ENCODE measurements at regions not wholly inside any gene's neighbourhood (a gene's known extent, or its start where the extent isn't known, plus 50 kb on each side); places are given as distances from the start of the nearest gene placed in this dataset.
"Not testable (repeated sequence)": the region's sequence is repeated elsewhere in the genome, so short reads cannot be mapped to it uniquely, and the experiment has no call there.

DNA sequence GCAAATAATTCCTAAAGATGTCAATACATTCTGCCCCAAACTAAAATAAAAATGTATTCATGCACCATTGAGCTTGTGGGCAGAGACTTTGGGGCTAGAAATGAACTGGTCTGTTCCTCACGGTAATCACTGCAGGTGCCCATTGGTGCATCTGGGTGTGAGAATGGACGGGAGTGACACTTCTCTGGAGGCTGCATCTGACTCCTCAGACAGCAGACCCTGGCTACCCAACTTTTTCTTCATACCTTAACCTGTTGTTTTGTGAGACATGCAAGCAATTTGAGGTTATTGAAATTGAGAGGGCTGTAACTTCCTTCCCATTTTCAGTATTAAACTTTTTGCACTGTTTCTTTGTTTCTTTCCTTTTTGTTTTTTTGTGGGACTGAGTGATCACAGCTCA is 333.4 kb downstream of the ICE1 start:
- Mint-ChIP-seq H3K27ac (no peak overlapping the region), H3K36me3 (no peaks in the 10 kb centered on the region), H3K9me3 (peaks cover 0 to 5% of the 10 kb centered on the region in 2 donors)
- DNase-seq (ENCODE audit: low spot score in 2 of 2) (no peak), ATAC-seq (no peak)

DNA sequence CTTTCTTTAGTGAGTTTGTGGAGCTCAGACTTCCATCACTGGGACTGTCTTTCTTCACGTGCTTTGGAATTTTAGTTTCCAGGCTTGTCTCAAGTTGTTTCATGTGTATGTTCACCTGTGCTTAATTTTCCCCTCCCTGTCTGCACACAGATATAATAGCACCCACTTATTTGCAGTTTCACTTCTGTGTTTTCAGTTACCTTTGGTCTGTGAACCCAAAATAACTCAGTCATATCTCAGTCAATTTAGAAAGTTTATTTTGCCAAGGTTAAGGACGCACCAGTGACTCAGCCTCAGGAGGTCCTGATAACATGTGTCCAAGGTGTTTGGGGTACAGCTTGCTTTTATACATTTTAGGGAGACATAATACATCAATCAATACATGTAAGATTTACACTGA is 330.4 kb downstream of the ICE1 start:
- no peak for ATAC-seq
- H3K9me3 Mint-ChIP-seq, result peaks cover 0 to 5% of the 10 kb centered on the region in 2 donors
- no peak overlapping the region for H3K27ac Mint-ChIP-seq
- H3K36me3 Mint-ChIP-seq, result no peaks in the 10 kb centered on the region
- DNase-seq (ENCODE audit: low spot score in 2 of 2), result no peak

DNA sequence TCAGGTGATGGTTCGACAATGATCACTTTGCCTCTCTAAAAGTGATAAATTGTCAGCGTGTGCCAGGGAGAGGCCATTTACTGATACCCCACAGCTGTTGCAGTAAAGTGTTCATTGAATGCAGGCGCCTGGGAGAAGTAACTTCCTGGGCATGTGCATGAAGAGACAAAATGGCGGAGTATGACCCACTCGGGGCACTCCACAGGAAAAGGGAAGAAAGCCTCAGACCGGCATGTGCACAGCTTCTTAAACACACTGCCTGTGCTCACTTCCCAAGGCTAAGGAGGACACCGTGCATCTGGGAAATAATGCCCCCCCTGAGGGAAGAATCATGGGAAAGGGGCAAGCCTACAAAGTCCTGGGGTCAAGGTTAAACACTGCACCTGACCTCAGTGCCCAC is 329.5 kb downstream of the ICE1 start:
- DNase-seq (ENCODE audit: low spot score in 2 of 2), result no peak
- Mint-ChIP-seq H3K36me3 (no peaks in the 10 kb centered on the region), H3K9me3 (peaks cover 0 to 5% of the 10 kb centered on the region in 2 donors), H3K27ac (no peak overlapping the region)
- no peak for ATAC-seq

DNA sequence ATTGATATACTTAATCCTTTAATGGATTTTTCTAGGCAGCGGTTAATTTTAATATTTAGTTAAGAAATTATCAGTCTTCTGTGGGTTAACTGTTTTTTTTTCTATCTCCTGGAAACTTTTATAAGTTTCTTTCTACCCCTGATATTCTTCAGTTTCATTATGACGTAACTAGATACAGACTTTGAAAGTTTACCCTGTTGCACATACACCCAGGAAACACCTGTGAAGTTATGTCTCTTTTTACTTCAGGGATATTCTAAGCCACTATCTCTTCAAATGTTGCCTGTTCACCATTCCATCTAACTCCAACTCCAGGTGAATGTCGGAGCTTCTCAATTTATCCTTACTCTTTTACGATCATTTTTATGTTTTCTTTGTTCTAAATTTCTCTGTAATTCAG is 329.0 kb downstream of the ICE1 start:
- Mint-ChIP-seq H3K36me3 (no peaks in the 10 kb centered on the region), H3K27ac (no peak overlapping the region), H3K9me3 (peaks cover 0 to 5% of the 10 kb centered on the region in 2 donors)
- ATAC-seq, result no peak
- DNase-seq (ENCODE audit: low spot score in 2 of 2), result no peak

DNA sequence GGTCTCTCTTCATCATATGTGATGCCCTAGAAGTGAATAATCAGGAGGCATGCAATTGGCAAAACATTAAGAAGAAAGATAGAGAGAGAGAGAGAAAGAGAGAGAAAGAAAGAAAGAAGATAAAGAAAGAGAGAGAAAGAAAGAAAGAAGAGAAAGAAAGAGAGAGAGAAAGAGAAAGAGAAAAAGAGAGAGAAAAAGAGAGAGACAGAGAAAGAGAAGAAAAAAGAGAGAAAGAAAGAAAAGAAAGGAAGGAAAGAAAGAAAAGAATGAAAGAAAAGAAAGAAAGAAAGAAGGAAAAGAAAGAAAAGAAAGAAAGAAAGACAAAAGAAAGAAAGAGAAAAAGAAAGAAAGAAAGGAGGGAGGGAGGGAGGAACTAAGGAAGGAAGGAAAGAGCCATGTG is 318.9 kb downstream of the ICE1 start:
- H3K27ac Mint-ChIP-seq, result no peak overlapping the region
- H3K9me3 Mint-ChIP-seq, result peaks cover 13 to 23% of the 10 kb centered on the region in 2 donors
- no peak for DNase-seq (ENCODE audit: low spot score in 2 of 2)
- peaks cover 0 to 6% of the 10 kb centered on the region in 2 donors for H3K36me3 Mint-ChIP-seq
- no peak for ATAC-seq

DNA sequence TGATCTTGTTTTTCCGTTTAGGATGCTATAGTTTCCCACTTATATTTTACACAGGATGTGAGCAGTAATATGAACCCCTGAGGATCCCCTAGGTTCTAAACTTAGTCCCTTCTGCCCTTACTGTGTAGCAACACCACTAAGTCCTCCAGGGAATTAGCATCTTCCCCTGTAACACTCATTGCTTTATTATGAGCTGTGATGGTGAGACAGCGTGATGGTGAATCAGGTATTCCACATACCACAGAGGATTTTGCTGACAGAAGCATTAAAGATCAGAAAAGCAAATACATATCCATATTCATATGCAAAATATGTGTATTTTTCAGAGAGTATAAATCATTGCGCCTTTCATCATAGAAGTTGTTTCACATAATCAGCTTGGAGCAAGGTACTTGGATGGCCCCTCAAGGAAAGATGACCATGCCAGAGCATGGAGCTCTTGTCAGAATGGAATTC is 317.0 kb downstream of the ICE1 start:
- no peak for DNase-seq (ENCODE audit: low spot score in 2 of 2)
- Mint-ChIP-seq H3K36me3 (peaks cover 0 to 18% of the 10 kb centered on the region in 2 donors), H3K27ac (no peak overlapping the region), H3K9me3 (peaks cover 14 to 17% of the 10 kb centered on the region in 2 donors)
- no peak for ATAC-seq

DNA sequence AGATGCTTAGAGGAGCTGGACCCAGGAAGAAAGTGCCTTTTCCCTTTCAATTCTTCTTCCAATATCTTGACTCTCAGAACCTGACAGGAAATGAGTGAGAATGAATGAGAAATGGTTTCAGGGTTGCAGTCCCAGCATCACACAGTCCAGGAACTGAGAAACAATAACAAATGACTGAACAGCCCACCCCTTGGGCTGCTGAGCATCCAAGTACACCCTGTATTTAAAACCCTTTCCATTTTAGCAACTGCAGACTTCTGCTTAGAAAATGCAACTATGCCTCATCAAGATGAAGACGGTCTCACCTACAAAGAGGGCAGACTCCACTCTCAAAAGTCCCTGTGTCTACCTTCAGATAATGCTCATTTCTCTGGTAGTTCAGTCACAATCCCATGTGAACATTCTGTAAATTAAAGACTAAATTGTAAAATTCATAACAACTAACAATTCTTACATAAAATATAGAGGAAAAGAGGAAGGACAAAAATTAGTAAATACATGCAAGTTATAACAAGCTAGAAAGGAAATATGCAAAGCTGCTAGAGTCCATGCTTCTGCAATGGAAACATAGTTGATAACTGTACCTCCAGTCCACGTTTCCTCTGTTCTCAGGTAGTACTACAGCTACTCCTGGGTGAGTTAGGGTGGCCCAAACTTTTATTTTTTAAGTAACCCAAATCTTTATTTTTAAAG is 316.5 kb downstream of the ICE1 start:
- H3K27ac Mint-ChIP-seq, result no peak overlapping the region
- DNase-seq (ENCODE audit: low spot score in 2 of 2) (no peak), ATAC-seq (no peak)
- H3K9me3 Mint-ChIP-seq, result peaks cover 11 to 17% of the 10 kb centered on the region in 2 donors
- H3K36me3 Mint-ChIP-seq, result peaks cover 0 to 16% of the 10 kb centered on the region in 2 donors

DNA sequence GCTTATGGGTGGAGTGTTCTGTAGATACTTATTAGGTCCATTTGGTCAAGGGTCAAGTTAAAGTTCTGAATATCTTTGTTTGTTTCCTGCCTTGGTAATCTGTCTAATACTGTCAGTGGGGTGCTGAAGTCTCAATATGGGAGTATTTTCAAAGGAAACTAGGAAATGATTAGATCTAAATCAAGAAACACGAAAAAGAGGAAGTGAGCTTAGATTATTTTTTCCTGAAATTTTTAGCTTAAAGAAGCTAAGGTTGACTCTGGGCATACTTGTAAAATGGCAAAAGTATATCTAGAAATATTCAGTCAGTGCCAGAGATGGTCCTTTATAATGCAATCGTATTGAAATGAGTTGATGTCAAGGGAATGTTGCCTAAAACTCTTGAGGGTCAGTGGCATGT is 313.5 kb downstream of the ICE1 start:
- Mint-ChIP-seq H3K36me3 (peaks cover 0 to 11% of the 10 kb centered on the region in 2 donors), H3K9me3 (peaks cover 7 to 11% of the 10 kb centered on the region in 2 donors)

DNA sequence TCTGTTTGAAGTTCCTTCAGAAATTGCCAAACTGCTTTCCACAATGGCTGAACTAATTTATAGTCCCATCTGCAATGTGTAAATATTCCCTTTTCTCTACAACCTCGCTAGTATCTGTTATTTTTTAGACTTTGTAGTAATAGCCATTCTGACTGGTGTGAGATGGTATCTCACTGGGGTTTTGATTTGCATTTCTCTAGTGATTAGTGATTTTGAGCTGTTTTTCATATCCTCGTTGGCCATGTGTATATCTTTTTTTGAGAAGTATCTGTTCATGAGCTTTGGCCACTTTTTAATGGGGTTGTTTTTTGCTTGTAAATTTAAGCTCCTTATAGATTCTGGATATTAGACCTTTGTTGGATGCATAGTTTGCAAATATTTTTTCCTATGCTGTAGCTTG is 310.6 kb downstream of the ICE1 start:
- peaks cover 0 to 11% of the 10 kb centered on the region in 2 donors for H3K36me3 Mint-ChIP-seq
- peaks cover 7 to 11% of the 10 kb centered on the region in 2 donors for H3K9me3 Mint-ChIP-seq
- H3K27ac Mint-ChIP-seq; DNase-seq (ENCODE audit: low spot score in 2 of 2); ATAC-seq: not testable (repeated sequence)

More for the DNA sequence above, 313.5 kb downstream of the ICE1 start:
- no peak overlapping the region for H3K27ac Mint-ChIP-seq
- no peak for ATAC-seq
- no peak for DNase-seq (ENCODE audit: low spot score in 2 of 2)

DNA sequence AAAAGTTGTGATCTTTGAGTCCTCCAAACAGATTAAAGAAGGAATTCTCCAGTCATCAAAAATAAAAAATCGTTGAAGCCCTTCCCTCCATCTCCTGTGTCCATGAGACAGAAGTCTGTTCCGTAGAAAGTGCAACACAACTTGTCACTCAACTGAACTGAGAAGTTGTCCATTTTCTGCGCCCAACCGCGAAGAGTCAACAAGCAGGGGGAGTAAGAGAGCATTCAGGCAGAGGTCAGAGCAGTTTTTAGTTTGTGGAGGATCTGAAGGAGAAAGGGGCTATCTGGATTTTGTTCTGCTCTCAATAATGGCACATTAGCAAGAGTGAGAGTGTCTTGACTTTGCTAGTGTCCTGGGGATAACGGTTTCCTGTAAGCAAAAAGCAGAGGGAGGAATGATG is 303.9 kb downstream of the ICE1 start:
- H3K27ac Mint-ChIP-seq, result peak overlapping the region in 1 of 2 donors; percentile 16
- no peak for DNase-seq (ENCODE audit: low spot score in 2 of 2)
- ATAC-seq, result no peak
- no peaks in the 10 kb centered on the region for H3K36me3 Mint-ChIP-seq
- H3K9me3 Mint-ChIP-seq, result peaks cover 0 to 4% of the 10 kb centered on the region in 2 donors

DNA sequence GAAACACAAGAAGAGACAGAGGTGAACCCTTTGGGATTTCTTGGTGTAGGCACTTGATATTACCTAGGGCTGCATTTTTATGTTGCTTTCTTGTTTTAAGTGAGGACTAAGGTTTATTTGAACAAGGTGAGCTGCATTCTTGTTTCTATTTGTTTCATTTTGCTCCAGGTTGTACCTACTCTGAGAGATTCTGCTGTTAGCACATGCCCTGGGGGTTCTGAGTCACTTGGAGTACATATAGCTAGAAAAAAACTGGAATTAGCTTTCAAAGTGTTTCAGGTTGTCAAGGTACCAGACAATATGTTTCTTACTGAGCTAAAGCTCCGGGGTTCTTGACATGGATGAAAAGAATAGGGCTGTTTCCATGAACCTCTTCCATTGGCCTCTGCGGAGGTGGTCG is 299.4 kb downstream of the ICE1 start:
- DNase-seq (ENCODE audit: low spot score in 2 of 2), result no peak
- H3K9me3 Mint-ChIP-seq, result peaks cover 0 to 4% of the 10 kb centered on the region in 2 donors
- no peak overlapping the region for H3K27ac Mint-ChIP-seq
- no peaks in the 10 kb centered on the region for H3K36me3 Mint-ChIP-seq
- no peak for ATAC-seq

DNA sequence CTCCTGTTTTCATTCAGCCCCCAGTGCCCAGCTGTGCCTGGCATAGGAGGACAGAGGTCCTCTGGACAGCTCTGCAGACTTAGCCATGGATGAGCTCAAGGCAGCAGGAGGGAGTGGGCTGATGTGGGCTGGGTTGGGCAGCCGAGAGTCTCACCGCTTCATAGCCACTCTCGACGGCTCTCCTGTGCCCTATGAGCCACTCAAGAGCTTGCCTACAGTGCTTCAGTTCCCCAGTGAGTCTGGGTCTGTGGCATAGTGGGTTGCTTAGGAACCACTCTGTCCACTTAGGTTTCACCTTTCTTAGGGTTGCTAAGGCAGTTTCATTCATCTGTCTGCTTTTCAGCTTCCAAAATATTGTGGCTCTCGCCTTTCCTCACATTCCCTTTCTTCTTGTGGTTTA is 296.8 kb downstream of the ICE1 start:
- DNase-seq (ENCODE audit: low spot score in 2 of 2) (no peak), ATAC-seq (no peak)
- Mint-ChIP-seq H3K36me3 (no peaks in the 10 kb centered on the region), H3K27ac (no peak overlapping the region), H3K9me3 (peaks cover 0 to 13% of the 10 kb centered on the region in 2 donors)

DNA sequence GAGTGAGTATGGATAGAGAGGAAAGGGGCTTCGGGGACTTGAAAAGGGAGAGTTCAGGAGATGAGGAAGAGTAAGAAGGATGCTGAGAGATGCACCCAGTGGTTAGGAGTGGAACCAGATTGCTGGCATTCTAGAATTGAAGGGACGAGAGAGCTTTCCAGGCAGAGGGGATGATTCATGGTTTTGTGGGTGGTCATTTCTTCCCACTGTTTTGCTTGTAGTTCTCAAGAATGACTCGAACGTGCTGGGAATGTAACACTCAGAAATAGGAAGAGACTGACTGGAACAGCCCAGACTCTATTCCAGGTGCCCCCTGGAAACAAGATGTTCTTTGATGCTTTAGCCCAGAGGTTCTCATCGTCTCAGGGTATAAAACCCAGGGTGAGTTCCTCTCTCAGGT is 294.2 kb downstream of the ICE1 start:
- no peaks in the 10 kb centered on the region for H3K36me3 Mint-ChIP-seq
- DNase-seq (ENCODE audit: low spot score in 2 of 2) (no peak), ATAC-seq (no peak)
- H3K27ac Mint-ChIP-seq, result no peak overlapping the region
- peaks cover 3 to 13% of the 10 kb centered on the region in 2 donors for H3K9me3 Mint-ChIP-seq

DNA sequence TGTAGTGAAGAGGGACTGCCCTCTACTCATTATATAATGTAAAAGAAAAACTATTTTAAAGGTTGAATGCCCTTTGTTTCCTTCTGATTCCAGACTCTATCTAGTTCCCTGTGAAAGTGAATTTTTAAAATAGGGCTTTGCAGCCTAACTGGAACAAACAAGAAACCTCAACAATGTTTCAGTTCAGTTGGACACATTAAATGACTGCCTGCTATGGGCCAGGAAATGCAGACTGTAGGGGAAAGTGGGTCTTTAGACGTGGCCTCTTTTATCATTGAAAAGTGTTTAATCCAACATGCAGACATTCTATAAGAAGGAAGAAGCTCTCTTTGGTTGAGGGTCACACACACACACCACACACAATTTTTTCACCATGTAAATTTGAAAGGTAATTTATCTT is 289.1 kb downstream of the ICE1 start:
- Mint-ChIP-seq H3K27ac (no peak overlapping the region), H3K36me3 (no peaks in the 10 kb centered on the region), H3K9me3 (peaks cover 3 to 13% of the 10 kb centered on the region in 2 donors)
- no peak for DNase-seq (ENCODE audit: low spot score in 2 of 2)
- ATAC-seq, result no peak

DNA sequence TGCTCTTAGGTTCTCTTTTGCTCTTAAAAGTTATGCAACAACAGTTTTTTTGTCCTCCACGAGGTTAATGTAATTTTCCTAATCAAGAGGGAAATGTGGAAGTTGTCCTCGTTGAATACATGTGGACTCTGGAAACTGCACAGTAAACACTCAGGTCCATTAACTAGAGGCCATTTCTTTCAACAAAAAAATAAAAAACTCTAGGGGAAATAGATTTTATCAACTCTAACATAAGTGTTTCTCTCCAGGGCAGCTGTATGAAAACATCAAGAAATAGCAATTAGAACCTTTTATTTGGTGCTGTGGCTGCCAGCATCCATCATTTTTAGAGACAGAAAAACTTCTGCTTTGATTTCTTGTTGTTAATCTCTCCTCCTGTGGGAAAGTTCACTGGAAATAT is 288.6 kb downstream of the ICE1 start:
- ATAC-seq (no peak), DNase-seq (ENCODE audit: low spot score in 2 of 2) (no peak)
- peaks cover 3 to 13% of the 10 kb centered on the region in 2 donors for H3K9me3 Mint-ChIP-seq
- H3K36me3 Mint-ChIP-seq, result no peaks in the 10 kb centered on the region
- no peak overlapping the region for H3K27ac Mint-ChIP-seq

DNA sequence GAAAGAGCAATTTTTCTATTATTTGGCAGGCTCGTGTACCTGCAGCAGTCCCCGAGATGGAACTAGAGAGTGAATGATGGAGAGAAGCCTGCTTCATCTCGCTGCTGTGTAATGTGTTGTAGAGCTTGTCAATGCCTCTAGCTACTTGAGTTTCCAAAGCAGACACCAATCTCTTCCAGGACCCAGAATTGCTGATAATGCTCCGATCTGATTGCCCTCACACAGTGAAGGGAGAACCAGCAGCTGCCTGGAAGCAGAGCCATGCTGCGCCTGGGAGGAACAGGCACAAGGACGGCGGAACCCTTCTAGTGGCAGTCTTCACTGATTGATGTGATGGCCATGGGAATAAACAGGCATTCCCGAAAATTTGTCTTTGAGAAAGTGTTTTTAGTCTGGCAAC is 288.0 kb downstream of the ICE1 start:
- ATAC-seq, result no peak
- no peak overlapping the region for H3K27ac Mint-ChIP-seq

DNA sequence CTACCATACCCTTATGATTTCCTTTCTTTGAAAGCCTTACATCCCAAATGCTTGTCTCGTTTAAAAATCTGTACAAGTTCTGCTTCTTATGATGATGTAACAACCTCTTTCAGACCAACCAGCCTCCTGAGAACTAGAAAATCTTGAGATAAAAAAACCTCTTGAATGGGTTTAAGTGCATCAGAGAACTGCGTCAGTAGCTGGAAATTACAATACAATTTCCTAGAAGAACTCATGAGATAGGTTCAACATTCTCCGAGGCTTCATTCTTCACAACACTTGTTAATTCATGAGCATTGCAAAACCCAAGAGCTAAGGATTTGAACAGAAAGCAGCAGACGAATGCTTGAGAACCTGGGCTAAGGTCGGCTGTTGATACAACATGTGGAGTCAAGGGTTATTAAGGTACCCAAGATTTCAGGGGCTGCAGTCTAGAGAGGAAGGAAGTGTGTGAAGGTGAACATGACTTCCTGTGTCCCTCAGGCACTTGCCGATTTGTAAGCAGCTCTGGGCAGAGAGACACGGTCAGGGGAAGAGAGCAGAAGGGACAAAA is 286.0 kb downstream of the ICE1 start:
- DNase-seq (ENCODE audit: low spot score in 2 of 2), result no peak
- H3K9me3 Mint-ChIP-seq, result no peaks in the 10 kb centered on the region
- no peak overlapping the region for H3K27ac Mint-ChIP-seq
- H3K36me3 Mint-ChIP-seq, result no peaks in the 10 kb centered on the region
- no peak for ATAC-seq

More for the DNA sequence above, 288.0 kb downstream of the ICE1 start:
- Mint-ChIP-seq H3K36me3 (no peaks in the 10 kb centered on the region), H3K9me3 (peaks cover 3 to 12% of the 10 kb centered on the region in 2 donors)
- no peak for DNase-seq (ENCODE audit: low spot score in 2 of 2)

DNA sequence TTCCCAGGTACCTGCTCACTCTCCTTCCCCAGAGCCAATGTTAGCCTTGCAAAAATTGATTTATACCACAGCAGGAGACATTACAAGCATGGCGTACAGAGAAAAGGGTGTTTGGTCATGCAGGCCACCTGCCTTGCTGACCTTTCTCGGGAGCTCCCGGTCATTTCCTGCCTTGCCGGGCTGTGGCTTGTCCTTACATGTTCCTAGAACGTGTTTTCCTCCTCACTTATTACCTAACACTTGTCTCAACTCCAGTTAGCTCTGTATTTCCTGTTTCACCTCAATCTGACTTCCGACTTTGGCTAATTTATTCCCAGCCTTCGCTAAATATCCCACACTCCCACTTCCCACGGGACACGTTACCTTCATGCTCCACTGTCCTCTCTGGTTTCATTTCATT is 282.5 kb downstream of the ICE1 start:
- H3K9me3 Mint-ChIP-seq, result no peaks in the 10 kb centered on the region
- no peak overlapping the region for H3K27ac Mint-ChIP-seq
- ATAC-seq (no peak), DNase-seq (ENCODE audit: low spot score in 2 of 2) (no peak)
- H3K36me3 Mint-ChIP-seq, result no peaks in the 10 kb centered on the region
